Iris pigment epithelial cell (primary cell): ENCODE measurements at regions not wholly inside any gene's neighbourhood (a gene's known extent, or its start where the extent isn't known, plus 50 kb on each side); places are given as distances from the start of the nearest gene placed in this dataset.

ENCODE experiments used
- DNase-seq: peaks from one replicate; pipeline ENCODE4 v3.0.0-alpha.2; 2011; ENCODE audit warnings: low read depth

GRCh38 chr14:53613404-53614253 is 343.0 kb downstream of the BMP4 start:
- peak; percentile 56 for DNase-seq

- no peak for DNase-seq
These were observed 345.7 kb downstream of the BMP4 start for GRCh38 chr14:53610947-53611346.

GRCh38 chr14:53609009-53609408 is 347.6 kb downstream of the BMP4 start:
- DNase-seq: no peak

- DNase-seq: no peak
These were observed 348.3 kb downstream of the BMP4 start for GRCh38 chr14:53608369-53608768.

GRCh38 chr14:53606203-53606602 is 350.4 kb downstream of the BMP4 start:
- no peak for DNase-seq

GRCh38 chr14:53605562-53605961 is 351.1 kb downstream of the BMP4 start:
- no peak for DNase-seq

- no peak for DNase-seq
These were observed 352.6 kb downstream of the BMP4 start for GRCh38 chr14:53603994-53604393.

GRCh38 chr14:53601409-53601808 is 355.2 kb downstream of the BMP4 start:
- DNase-seq: no peak

- DNase-seq: peak; percentile 1
These were observed 357.2 kb downstream of the BMP4 start for GRCh38 chr14:53599221-53599945.

- DNase-seq: peak; percentile 17
These were observed 359.6 kb downstream of the BMP4 start for GRCh38 chr14:53596853-53597525.

- no peak for DNase-seq
These were observed 364.8 kb downstream of the BMP4 start for GRCh38 chr14:53591816-53592215.

GRCh38 chr14:53581504-53581903 is 375.1 kb downstream of the BMP4 start:
- no peak for DNase-seq

GRCh38 chr14:53571641-53572328 is 384.8 kb downstream of the BMP4 start:
- DNase-seq: no peak

- DNase-seq: no peak
These were observed 385.9 kb downstream of the BMP4 start for GRCh38 chr14:53570411-53571387.

GRCh38 chr14:53569446-53569845 is 387.2 kb downstream of the BMP4 start:
- DNase-seq: no peak

GRCh38 chr14:53567236-53567780 is 389.3 kb downstream of the BMP4 start:
- no peak for DNase-seq

GRCh38 chr14:53564870-53565269 is 391.8 kb downstream of the BMP4 start:
- DNase-seq: no peak

- DNase-seq: no peak
These were observed 393.0 kb downstream of the BMP4 start for GRCh38 chr14:53563628-53564027.

- DNase-seq: no peak
These were observed 400.1 kb upstream of the DDHD1 start for GRCh38 chr14:53553221-53553620.

- DNase-seq: no peak
These were observed 398.7 kb upstream of the DDHD1 start for GRCh38 chr14:53551862-53552261.

- DNase-seq: no peak
These were observed 397.7 kb upstream of the DDHD1 start for GRCh38 chr14:53550776-53551175.
